Lower leg skin (tissue), 4 donors: ENCODE measurements at regions not wholly inside any gene's neighbourhood (a gene's known extent, or its start where the extent isn't known, plus 50 kb on each side); places are given as distances from the start of the nearest gene placed in this dataset.

ENCODE experiments used
- DNase-seq, 2 donors: peaks; one replicate each; pipeline ENCODE4 v3.0.0-alpha.2; 2019; ENCODE audit warnings: low spot score in 2 of 2
- H3K4me3 ChIP-seq: fragments of 200-600 bp; sonication (generic); 2 replicates; pipeline ENCODE4 v1.5.1; 2017; ENCODE audit warnings: mild to moderate bottlenecking, low read depth; ENCODE audit not compliant: poor library complexity, severe bottlenecking
- POLR2A ChIP-seq, 2 donors: fragments of 450-650 bp; IDR thresholded peaks; one replicate each; pipeline ENCODE4 v1.6.1; 2016 to 2017; ENCODE audit warnings: antibody characterized with exemption in 2 of 2, mild to moderate bottlenecking in 1 of 2, moderate library complexity in 1 of 2
- WGBS, 2 donors: methylation state at CpG; one replicate each; pipeline ENCODE4 v1.1.5; 2018; 5-methylcytosine and 5-hydroxymethylcytosine counted together
- intact Hi-C: fragments of 100-400 bp; cut with DNase I; formaldehyde crosslinking; loops from one replicate; pipeline ENCODE4 v1.15.0; 2023; ENCODE audit warnings: low total_unique reads
- TF ChIP-seq, protein P1 (sequence below), 3 donors: fragments of 450-650 bp; IDR thresholded peaks; one replicate each; pipeline ENCODE4 v1.5.1; 2016; ENCODE audit warnings: antibody characterized with exemption in 3 of 3, mild to moderate bottlenecking in 3 of 3, moderate library complexity in 2 of 3

DNA sequence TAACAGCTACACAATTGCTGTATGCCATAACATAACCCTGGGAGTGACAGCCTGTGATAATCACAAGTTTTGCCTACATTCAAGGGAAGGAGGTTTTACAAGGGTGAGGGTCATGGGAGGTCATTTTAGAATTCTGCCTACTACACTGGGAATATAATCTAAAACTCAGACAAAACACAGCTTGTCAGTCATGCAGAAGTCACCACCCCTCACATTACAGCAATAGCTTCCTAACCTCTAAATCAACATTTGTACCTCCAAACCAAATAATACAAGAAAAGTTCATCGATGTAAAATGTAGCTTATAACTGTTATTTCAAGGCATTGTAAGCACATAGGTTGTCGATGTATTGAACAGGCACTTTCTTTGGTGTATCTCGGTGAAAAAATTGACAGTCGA lies 139.0 kb downstream of the FAM114A2 start:
- 87 to 91% methylated on average over 4 of the region's 4 CpGs for WGBS, 2 donors
- no peak overlapping the region for H3K4me3 ChIP-seq
- intact Hi-C loops: no loop called here
- no peak for TF ChIP-seq POLR2A (IDR thresholded peaks at IDR 0.05)
- TF ChIP-seq, protein P1, sequence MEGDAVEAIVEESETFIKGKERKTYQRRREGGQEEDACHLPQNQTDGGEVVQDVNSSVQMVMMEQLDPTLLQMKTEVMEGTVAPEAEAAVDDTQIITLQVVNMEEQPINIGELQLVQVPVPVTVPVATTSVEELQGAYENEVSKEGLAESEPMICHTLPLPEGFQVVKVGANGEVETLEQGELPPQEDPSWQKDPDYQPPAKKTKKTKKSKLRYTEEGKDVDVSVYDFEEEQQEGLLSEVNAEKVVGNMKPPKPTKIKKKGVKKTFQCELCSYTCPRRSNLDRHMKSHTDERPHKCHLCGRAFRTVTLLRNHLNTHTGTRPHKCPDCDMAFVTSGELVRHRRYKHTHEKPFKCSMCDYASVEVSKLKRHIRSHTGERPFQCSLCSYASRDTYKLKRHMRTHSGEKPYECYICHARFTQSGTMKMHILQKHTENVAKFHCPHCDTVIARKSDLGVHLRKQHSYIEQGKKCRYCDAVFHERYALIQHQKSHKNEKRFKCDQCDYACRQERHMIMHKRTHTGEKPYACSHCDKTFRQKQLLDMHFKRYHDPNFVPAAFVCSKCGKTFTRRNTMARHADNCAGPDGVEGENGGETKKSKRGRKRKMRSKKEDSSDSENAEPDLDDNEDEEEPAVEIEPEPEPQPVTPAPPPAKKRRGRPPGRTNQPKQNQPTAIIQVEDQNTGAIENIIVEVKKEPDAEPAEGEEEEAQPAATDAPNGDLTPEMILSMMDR (IDR thresholded peaks at IDR 0.05): no peak
- DNase-seq: no peak

DNA sequence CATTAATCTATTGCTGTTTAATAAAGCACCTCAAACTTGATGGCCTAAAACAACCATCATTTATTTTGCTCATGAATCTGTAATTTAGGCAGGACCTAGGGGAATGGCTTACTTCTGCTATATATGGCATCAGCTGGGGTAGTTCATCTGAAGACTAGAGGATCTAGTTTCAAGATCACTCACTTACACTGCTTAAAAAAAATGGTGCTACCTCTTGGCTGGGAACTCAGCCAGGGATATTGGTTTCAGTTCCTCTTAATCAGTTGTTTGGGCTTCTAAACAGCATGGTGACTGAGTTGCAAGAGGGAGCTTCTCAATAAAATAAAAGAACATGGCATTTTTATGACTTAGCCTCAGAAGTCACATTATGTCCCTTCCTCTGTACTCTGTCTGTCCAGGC lies 142.0 kb downstream of the FAM114A2 start:
- TF ChIP-seq, protein P1 (IDR thresholded peaks at IDR 0.05): no peak
- no peak for TF ChIP-seq POLR2A (IDR thresholded peaks at IDR 0.05)
- intact Hi-C loops: no loop called here
- no peak for DNase-seq
- H3K4me3 ChIP-seq: no peak overlapping the region

GRCh38 chr5:153896117-153896516 lies 142.6 kb downstream of the FAM114A2 start:
- 56 to 66% methylated on average over 2 of the region's 2 CpGs for WGBS, 2 donors
- intact Hi-C loops: no loop called here
- TF ChIP-seq, protein P1 (IDR thresholded peaks at IDR 0.05): no peak
- no peak for TF ChIP-seq POLR2A (IDR thresholded peaks at IDR 0.05)
- DNase-seq: no peak
- no peak overlapping the region for H3K4me3 ChIP-seq

GRCh38 chr5:153895266-153895665 lies 143.4 kb downstream of the FAM114A2 start:
- no peak for TF ChIP-seq POLR2A (IDR thresholded peaks at IDR 0.05)
- TF ChIP-seq, protein P1 (IDR thresholded peaks at IDR 0.05): no peak
- H3K4me3 ChIP-seq: no peak overlapping the region
- intact Hi-C loops: no loop called here
- WGBS, 2 donors: 78 to 79% methylated on average over 3 of the region's 3 CpGs
- DNase-seq: no peak

DNA sequence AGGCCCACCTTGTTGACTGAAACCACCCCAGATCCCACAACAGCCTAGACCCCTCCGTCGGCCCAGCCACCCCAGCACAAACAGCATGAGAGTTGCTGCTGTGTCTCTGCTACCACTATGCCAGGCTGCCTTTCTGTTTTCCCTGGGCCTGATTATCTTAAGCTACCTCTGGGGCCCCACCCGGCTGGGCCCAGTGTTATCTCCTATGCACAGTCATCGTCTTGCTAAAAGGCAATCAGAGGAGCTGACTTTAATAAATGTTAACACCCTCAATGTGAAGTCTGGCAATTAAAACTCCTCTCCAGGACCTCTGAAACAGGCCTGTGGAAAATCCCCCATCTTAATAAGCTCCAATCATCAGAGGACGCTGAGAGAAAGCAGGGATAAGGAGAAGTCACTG lies 144.9 kb downstream of the FAM114A2 start:
- TF ChIP-seq POLR2A (IDR thresholded peaks at IDR 0.05): no peak
- TF ChIP-seq, protein P1 (IDR thresholded peaks at IDR 0.05): no peak
- no peak for DNase-seq
- WGBS, 2 donors: 80 to 81% methylated on average over 5 of the region's 5 CpGs
- no peak overlapping the region for H3K4me3 ChIP-seq
- intact Hi-C loops: no loop called here

DNA sequence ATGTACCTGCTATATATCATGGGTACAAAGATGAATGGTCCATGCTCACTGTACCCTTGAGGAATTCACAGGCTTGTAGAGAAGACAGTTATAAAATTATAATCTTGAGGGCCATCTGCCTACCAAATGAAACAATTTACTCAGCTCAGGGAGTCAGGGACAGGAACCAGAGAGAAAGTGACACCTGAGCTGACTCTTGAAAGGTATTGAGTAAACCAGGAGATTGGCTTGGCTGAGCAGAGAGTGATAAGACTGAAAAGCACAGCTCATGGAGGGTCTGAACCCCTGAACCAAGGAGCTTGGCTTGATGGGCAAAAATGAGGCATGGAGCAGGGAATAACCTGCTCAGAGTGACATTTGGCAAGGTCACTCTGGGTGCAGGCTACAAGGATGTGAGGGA lies 147.3 kb downstream of the FAM114A2 start:
- DNase-seq: no peak
- intact Hi-C loops: no loop called here
- TF ChIP-seq, protein P1 (IDR thresholded peaks at IDR 0.05): no peak
- no peak for TF ChIP-seq POLR2A (IDR thresholded peaks at IDR 0.05)

More for the DNA sequence above, 147.3 kb downstream of the FAM114A2 start:
- no peak overlapping the region for H3K4me3 ChIP-seq
